PC-3 (cell line): ENCODE measurements at regions not wholly inside any gene's neighbourhood (a gene's known extent, or its start where the extent isn't known, plus 50 kb on each side); places are given as distances from the start of the nearest gene placed in this dataset.

Source experiments
- EZH2 ChIP-seq: fragments of 300-600 bp; sonication (generic); IDR thresholded peaks from one replicate; pipeline ENCODE4 v1.6.1; 2017; ENCODE audit warnings: antibody characterized with exemption, mild to moderate bottlenecking, low read length; ENCODE audit not compliant: unreplicated experiment
- TF ChIP-seq, protein P1 (sequence below): fragments of 300-600 bp; sonication (generic); conservative IDR thresholded peaks from 2 replicates; pipeline ENCODE4 v1.5.1; 2017; ENCODE audit warnings: antibody characterized with exemption, low read depth, mild to moderate bottlenecking, low read length

DNA sequence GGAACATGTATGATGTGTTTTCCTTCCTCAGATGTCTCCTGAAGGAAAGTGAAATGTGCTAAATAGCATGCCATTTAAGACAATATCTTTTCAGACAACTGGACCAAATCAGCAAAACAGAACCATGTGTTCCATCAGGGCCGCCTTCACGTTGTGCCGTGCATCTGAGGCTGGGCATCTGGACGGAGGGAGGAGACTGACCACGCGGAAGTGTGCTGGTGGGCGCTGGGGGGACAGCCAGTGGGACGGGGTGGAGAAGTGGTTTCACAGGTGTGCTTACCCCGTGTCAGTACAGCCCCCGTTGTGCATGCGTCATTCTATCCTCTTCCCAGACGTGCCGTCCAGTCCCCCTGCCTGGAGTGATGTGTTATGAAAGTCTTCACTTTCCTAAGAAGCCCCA lies 342.1 kb upstream of the FAT1 start:
- TF ChIP-seq, protein P1, sequence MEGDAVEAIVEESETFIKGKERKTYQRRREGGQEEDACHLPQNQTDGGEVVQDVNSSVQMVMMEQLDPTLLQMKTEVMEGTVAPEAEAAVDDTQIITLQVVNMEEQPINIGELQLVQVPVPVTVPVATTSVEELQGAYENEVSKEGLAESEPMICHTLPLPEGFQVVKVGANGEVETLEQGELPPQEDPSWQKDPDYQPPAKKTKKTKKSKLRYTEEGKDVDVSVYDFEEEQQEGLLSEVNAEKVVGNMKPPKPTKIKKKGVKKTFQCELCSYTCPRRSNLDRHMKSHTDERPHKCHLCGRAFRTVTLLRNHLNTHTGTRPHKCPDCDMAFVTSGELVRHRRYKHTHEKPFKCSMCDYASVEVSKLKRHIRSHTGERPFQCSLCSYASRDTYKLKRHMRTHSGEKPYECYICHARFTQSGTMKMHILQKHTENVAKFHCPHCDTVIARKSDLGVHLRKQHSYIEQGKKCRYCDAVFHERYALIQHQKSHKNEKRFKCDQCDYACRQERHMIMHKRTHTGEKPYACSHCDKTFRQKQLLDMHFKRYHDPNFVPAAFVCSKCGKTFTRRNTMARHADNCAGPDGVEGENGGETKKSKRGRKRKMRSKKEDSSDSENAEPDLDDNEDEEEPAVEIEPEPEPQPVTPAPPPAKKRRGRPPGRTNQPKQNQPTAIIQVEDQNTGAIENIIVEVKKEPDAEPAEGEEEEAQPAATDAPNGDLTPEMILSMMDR = no peak
- no peak for TF ChIP-seq EZH2
